Choroid plexus epithelial cell (primary cell): ENCODE measurements at regions not wholly inside any gene's neighbourhood (a gene's known extent, or its start where the extent isn't known, plus 50 kb on each side); places are given as distances from the start of the nearest gene placed in this dataset.
"Not testable (repeated sequence)": the region's sequence is repeated elsewhere in the genome, so short reads cannot be mapped to it uniquely, and the experiment has no call there.

Source experiments
- DNase-seq: peaks from one replicate; pipeline ENCODE4 v3.0.0-alpha.2; 2010; ENCODE audit warnings: low read depth
- H3K4me3 ChIP-seq: 2 replicates; pipeline ENCODE4 v1.5.1; 2011; ENCODE audit warnings: low read depth, mild to moderate bottlenecking, control low read depth, low read length, moderate library complexity
- CTCF ChIP-seq: conservative IDR thresholded peaks from 2 replicates; pipeline ENCODE4 v1.5.1; 2011; ENCODE audit warnings: low read depth, mild to moderate bottlenecking, control low read depth, inconsistent platforms, low read length, moderate library complexity

GRCh38 chr12:17571047-17571446 lies 518.9 kb downstream of the RERGL start:
- DNase-seq, result no peak
- no peak for TF ChIP-seq CTCF
- H3K4me3 ChIP-seq, result no peak overlapping the region

- not testable (repeated sequence) for H3K4me3 ChIP-seq, DNase-seq
Observed at GRCh38 chr12:17564630-17565029, 525.4 kb downstream of the RERGL start.

- H3K4me3 ChIP-seq, result no peak overlapping the region
- no peak for TF ChIP-seq CTCF
- no peak for DNase-seq
Observed at GRCh38 chr12:17550011-17550410, 540.0 kb downstream of the RERGL start.

DNA sequence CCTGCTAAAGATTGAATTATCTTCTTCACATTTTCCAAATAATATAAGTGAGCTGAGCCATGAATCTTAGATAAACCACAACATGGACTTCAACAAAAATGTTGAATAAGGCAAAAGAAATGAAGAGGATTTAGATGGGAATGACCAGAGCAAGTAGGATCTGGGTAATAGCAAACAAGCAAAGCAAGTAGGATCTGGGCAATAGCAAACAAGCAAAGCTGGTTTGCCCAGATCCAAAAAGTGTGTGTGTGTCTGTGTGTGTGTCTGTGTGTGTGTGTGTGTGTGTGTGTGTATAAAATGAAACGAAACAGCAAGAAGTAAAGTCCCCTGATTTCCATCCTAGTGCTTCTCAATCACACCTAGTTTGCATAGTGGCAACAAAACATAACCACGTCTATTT lies 549.1 kb downstream of the RERGL start:
- no peak for DNase-seq
- no peak overlapping the region for H3K4me3 ChIP-seq
- TF ChIP-seq CTCF, result no peak

DNA sequence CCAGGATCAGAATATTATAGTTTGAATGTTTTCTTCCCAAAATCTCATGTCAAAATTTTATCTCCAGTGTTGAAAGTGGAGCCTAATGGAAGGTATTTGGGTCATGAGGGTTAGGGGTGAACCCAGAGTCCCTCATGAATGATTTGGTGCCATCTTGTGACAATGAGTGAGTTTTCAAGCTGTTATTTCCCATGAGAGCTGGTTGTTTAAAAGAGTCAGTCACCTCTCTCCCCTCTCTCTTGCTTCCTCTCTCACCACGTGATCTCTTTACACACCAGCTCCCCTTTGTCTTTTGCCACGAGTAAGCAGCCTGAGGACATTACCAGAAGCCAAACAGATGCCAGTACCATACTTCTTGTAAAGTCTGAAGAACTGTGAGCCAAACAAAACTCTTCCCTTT lies 561.6 kb downstream of the RERGL start:
- no peak for DNase-seq
- H3K4me3 ChIP-seq, result no peak overlapping the region
- no peak for TF ChIP-seq CTCF

DNA sequence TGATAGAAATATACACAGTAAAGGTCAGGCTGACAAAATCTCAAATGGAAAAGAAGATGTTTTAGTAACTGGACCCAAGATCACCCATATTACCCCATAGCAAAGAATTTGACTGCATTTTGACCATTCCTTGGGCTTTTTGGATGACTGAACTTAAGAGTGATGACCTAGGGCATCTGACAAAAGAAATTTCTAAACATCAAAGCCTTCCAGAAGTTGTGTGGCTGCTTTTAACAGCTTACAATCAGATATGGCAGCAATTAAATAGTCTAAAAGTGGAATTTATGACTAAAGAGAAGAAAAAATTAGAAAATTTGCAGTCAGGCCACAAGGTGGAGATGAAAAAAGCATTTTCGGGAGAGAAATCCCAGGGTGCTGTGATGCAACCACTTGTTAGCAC lies 563.0 kb downstream of the RERGL start:
- no peak overlapping the region for H3K4me3 ChIP-seq
- no peak for TF ChIP-seq CTCF
- DNase-seq, result no peak

DNA sequence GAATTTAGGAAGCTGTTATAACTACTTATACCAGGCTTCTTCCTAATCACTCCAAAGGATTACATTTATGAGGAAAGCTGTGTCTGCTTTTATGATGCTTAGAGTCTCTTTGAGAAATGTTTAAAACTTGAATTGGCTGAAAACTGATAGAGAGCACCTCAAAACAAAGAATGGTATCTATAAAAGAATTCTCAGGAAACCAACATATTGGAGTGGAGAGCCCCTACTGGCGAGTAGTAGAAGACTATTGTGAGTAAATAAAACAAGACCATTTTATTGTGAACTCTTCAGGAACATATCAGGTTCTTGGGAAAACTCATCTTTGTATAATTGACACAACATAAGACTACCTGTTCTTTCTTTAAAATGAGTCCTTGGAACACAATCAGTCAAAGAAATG lies 578.6 kb downstream of the RERGL start:
- DNase-seq, result no peak
- TF ChIP-seq CTCF, result no peak
- no peak overlapping the region for H3K4me3 ChIP-seq

DNA sequence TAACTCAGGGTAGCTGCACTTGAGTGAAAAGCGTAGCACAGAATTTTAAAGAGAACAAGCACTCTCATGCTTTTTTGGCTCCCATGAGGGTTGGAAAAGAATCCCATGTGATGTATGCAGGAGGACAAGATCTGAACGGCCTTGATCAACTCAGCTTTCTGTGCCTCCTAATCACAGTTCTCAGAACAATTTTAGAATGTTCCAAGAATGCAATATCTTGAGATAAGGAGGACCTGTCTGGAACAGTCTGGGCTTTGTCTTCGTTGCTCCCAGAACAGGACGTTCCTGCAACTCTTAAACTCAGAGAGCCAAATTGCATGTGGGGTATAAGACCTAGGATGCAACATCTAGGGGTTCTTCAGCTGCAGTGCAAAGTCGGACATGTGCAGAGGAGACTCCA lies 582.7 kb downstream of the RERGL start:
- DNase-seq, result no peak
- no peak overlapping the region for H3K4me3 ChIP-seq
- TF ChIP-seq CTCF, result no peak
